Amygdala (tissue), 56 donors: ENCODE measurements at regions not wholly inside any gene's neighbourhood (a gene's known extent, or its start where the extent isn't known, plus 50 kb on each side); places are given as distances from the start of the nearest gene placed in this dataset.
"Not testable (repeated sequence)": the region's sequence is repeated elsewhere in the genome, so short reads cannot be mapped to it uniquely, and the experiment has no call there.

Source experiments
- DNase-seq, 56 donors: peaks; one replicate each; lab custom pipeline; 2025; lab: John Stamatoyannopoulos, UW

GRCh38 chr2:19111354-19111753 is 247.1 kb downstream of the OSR1 start:
- no peak for DNase-seq

GRCh38 chr2:19109518-19109917 is 248.9 kb downstream of the OSR1 start:
- DNase-seq: peak in 3 of 56 donors; percentile 7 to 12 (median 12)

- no peak for DNase-seq
Observed at GRCh38 chr2:19106376-19106775, 252.0 kb downstream of the OSR1 start.

GRCh38 chr2:19104503-19104902 is 253.9 kb downstream of the OSR1 start:
- no peak for DNase-seq

- DNase-seq: no peak
Observed at GRCh38 chr2:19102696-19103423, 255.6 kb downstream of the OSR1 start.

- no peak for DNase-seq
Observed at GRCh38 chr2:19101968-19102367, 256.5 kb downstream of the OSR1 start.

- DNase-seq: no peak
Observed at GRCh38 chr2:19100570-19100969, 257.9 kb downstream of the OSR1 start.

- DNase-seq: no peak
Observed at GRCh38 chr2:19099181-19099580, 259.2 kb downstream of the OSR1 start.

GRCh38 chr2:19098467-19099160 is 259.8 kb downstream of the OSR1 start:
- no peak for DNase-seq

- DNase-seq: not testable (repeated sequence)
Observed at GRCh38 chr2:19089476-19089875, 268.9 kb downstream of the OSR1 start.

- no peak for DNase-seq
Observed at GRCh38 chr2:19086231-19086651, 272.2 kb downstream of the OSR1 start.

- DNase-seq: peak in 17 of 56 donors; percentile 3 to 52 (median 13)
Observed at GRCh38 chr2:19078709-19079108, 279.7 kb downstream of the OSR1 start.

GRCh38 chr2:19073522-19073921 is 284.9 kb downstream of the OSR1 start:
- no peak for DNase-seq

- no peak for DNase-seq
Observed at GRCh38 chr2:19072161-19072560, 286.3 kb downstream of the OSR1 start.

- no peak for DNase-seq
Observed at GRCh38 chr2:19070886-19071285, 287.5 kb downstream of the OSR1 start.

GRCh38 chr2:19068206-19068605 is 290.2 kb downstream of the OSR1 start:
- DNase-seq: no peak

- no peak for DNase-seq
Observed at GRCh38 chr2:19062370-19062769, 296.1 kb downstream of the OSR1 start.

- no peak for DNase-seq
Observed at GRCh38 chr2:19059076-19059475, 299.3 kb downstream of the OSR1 start.

GRCh38 chr2:19051203-19051831 is 307.1 kb downstream of the OSR1 start:
- DNase-seq: no peak

GRCh38 chr2:19050354-19050753 is 308.1 kb downstream of the OSR1 start:
- no peak for DNase-seq

GRCh38 chr2:19048593-19049266 is 309.7 kb downstream of the OSR1 start:
- DNase-seq: peak in 7 of 56 donors; percentile 2 to 44 (median 10)
